GM19035 (cell line): ENCODE measurements at regions not wholly inside any gene's neighbourhood (a gene's known extent, or its start where the extent isn't known, plus 50 kb on each side); places are given as distances from the start of the nearest gene placed in this dataset.

Experiments
- ATAC-seq: cut with Tn5 transposase; IDR thresholded peaks from one replicate; pipeline ENCODE4 v1.9.1; 2021; ENCODE audit not compliant: unreplicated experiment

DNA sequence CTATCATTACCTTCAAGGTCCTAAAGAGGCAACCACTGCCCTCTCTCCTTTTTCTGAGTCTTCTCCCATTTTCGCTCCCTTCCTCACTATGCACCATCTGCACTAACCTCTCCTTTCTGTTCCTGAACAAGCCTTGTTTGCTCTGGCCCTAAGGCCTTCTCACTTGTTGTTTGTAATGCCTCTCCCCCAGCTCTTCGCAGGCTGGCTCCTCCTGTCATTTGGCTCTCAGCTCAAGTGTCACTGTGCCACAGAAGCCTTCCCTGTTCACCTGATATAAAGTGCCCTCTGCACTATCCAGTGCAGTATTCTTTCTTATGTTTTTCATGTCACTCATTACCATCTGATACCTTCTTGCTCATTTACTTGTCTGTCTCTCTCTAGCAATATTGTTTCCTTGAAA, 303.7 kb downstream of the KCNN2 start:
- no peak for ATAC-seq

DNA sequence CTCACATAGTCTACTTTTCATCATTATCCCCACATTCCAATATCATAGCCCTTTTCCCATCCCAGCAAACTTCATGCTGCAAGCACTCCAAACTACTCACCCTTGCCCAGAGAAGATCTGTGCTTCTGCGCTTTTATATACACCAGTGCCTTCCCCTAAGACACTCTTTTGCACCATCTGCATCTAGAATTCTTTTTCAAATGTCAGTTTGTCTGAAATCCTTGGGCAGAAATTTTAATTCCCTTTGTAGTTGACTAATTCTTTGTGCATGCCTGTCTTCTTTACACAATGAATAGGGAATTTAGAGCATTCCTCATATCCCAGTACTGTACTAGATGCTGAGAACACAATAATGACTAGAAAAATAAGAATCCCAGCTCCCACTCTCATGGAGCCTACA, 298.9 kb downstream of the KCNN2 start:
- ATAC-seq = no peak

DNA sequence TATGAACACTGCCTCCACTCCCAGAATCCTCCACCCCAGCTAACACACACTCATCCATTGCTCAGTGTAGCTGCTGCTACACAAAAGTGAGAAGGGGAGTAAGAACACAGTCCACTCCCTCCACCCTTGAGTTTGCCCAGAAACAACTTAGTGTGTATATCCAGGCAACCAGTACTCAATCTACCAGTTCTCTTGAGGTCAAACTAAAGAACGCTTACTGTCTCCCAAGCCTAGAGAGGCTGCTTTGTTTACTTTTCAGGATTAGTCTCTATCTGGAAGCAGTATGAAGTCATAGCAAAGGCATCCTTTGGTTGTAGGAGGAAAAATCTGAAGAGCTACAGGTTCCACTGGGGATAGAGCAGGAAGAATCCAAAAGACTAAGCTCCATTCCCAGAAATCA, 296.3 kb downstream of the KCNN2 start:
- no peak for ATAC-seq

DNA sequence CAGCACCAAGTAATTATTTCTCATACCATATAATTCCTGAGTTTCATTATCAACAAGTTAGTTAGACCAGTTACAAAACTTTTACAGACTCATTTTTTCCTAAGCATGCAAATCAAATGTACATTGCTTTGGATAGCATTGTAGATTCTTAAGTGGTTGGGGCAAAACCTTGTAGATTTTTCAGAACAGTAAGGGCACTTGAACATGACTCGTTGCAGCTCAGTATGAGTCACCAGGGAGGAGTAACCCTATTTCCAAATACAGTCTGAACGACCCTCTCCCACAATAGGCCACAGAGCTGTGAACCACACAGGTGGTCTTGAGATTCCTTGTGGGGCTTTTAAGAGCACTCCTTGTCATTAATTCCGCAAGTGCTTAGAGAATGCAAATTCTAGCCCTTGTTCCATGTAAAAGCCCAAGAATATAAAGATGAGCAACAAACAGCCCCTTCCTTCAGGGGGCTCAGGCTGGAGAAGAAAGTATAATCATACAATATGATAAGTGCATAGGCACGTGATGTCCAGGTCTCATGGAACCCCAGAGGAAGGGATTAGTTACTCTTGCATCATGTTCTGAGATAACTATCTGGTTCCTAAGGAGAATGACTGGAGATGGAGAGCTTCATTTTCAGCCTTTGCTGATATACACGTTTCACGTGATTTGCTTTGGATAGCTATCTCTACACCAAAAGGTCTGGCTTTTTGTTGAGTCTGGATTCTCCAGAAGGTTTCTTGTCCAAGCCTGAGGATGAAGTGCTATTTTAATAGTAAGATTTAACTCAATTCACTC, 295.7 kb downstream of the KCNN2 start:
- no peak for ATAC-seq

DNA sequence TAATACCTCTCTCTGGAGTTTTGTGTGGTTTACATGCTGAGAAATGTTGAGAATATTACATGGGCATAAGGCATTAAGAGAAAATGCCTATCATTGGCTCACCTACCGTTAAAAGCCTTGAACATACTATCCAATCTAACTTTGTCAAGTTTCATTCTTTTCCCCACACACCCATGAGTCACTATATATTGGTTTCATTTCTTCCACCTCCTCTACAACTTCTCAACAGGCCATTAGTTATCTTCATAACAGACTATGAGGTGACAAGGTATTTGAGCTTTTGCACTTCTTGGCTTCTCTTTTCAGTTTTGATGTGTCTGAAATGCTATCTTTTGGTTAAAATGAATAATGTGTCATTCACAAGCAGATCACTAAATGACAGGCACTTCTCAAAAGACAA, 288.0 kb downstream of the KCNN2 start:
- ATAC-seq = no peak

DNA sequence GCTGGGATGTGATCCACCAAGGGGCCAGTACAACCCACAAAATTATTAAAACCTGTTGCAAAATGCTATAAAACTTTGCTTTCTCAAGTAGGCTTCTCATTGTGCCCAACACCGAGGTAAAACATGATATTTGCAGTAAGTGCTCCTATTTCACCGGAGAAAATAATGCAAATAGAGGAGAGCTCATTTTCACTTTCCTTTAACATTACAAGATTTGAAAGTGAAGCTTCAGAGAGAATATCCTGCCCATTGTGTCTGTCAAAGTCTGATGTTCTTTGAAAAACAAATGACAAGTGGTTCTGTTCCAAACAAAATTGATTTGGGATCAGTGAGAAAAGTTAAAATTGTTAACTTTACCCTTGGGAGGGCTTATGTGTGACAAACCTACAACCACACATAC, 287.1 kb downstream of the KCNN2 start:
- ATAC-seq = no peak

DNA sequence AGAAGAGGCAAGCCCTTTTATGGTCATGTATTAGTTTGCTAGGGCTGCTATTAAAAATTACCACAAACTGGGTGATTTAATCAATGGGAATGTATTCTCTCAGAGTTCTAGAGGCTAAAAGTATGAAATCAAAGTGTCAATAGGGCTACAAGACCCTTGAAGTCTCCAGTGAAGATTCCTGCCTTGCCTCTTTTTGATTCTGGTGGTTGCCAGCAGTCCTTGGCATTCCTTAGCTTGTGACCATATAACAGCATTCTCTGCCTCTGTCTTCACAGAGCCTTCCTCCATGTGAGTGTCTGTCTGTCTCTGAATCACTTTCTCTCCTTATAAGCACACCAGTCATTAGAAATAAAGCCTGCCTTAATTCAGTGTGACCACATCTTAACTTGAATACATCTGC, 282.7 kb downstream of the KCNN2 start:
- ATAC-seq = no peak

DNA sequence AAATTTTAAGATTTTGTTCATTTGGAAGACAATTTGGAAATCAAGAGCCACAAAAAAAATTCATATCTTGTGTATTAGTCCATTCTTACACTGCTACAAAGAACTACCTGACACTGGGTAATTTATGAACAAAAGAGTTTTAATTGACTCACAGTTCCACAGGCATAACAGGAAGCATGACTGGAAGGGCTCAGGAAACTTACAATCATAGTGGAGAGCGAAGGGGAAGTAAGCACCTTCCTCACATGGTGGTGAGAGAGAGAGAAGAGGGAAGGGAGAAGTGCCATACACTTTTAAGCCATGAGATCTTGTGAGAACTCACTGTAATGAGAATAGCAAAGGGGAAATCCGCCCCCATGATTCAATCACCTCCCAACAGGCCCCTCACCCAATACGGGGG, 274.4 kb downstream of the KCNN2 start:
- no peak for ATAC-seq

DNA sequence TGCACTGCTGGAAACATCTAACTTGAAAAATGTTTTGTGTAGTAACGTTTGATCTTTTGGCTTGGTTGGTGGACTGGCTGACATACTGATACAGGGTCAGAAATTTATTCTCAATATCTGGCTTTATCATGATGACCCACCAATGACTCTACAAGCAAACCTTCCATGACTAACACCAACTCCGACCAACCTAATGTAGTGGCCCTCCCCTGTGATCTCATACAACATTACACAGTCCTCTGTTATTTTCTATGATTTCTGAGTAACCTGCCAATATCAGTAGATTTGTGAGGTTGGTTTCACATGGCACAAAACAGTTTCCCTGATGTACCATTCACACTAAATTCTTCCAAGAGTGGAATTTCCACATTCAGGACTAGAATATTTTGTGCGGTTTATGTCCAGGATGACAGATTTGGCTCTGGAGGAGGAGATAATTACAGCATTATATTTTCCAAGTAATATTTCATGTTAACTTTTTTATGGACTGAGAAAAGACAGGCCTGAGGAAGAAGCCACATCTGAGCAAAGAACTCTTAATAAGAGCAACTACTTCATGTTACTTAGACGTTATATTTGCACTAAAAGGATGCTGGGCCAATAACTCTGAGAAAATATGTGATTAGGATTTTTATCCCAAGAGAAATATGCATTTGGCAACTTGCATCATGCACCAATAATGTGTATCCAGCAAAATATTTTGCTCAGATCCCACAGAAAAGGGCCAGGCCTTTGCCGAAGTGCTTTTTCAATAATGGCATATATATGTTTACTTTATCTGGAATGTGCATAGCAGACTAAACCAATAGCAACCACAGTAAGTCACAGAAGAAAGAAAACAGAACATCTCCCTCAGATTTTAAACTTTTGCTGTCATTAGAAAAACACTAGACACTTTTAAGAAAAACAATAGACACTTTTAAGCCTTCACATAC, 273.4 kb downstream of the KCNN2 start:
- no peak for ATAC-seq

DNA sequence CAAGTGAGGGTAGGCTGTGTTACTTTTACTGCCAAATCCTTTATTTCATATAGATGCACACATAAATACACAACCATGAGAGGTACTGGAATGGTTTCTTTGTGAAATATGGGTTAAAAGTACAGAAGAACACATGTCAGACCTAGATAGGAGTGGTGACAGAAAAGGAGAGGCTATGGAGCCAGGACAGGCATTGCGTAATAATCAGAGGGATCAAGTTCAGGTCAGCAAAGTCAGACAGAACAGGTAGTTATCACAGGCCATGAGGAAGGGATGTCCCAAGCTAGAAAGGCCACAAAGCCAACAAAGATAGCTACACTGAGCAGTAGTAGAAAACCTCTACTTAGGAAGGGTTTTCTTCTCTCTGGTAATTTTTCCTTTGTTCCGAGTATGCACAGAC, 272.6 kb downstream of the KCNN2 start:
- ATAC-seq = no peak

DNA sequence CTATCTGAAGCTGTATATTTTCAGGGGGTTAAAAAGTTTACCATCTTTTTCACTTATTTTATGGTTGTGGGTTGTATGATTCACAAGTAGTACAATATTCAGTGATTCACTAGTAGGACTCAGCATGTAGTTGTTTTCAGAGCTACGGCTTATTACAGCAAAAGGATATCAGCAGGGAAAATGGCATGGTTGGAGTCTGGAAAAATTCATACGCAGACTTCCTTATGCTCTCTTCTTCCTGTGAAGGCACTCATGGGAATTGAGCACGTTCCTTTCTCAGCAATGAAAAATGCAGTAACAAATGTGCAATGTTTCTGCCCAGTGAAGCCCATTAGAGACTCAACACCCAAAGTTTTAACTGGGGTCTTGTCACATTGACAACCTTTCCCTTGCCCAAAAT, 250.5 kb downstream of the KCNN2 start:
- no peak for ATAC-seq

DNA sequence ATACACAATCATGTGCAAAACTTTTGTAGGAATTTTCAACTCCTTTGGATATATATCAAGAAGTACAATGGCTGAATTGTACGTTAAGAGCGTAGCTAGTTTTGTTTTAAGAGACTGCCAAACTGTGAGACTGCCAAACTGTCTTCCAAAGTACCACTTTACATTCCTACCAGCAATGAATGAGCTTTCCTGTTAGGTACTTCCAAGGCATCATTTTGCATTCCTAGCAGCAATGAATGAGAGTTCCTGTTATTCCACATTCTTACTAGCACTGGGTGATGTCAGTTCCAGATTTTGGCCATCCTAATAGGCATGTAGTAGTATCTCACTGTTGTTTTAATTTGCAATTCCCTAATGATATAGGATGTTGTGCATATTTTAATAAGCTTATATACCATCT, 219.3 kb downstream of the KCNN2 start:
- no peak for ATAC-seq

DNA sequence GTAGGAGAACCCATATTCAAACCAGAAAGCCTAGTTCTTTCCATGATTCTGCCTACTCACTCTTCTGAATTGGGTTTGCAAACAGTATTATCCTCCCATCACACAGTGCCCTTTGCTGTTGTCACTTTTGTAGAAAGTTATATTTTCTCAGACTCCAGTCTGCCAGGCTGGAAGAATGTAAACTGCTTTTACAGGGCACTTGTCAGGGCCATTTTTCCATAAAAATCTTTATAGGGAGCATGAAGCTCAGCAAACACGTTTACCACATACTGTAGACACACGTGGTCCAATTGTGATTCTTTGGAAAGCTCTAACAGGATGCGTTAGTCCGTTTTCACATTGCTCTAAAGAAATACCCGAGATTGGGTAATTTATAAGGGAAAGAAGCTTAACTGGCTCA, 204.0 kb downstream of the KCNN2 start:
- no peak for ATAC-seq

DNA sequence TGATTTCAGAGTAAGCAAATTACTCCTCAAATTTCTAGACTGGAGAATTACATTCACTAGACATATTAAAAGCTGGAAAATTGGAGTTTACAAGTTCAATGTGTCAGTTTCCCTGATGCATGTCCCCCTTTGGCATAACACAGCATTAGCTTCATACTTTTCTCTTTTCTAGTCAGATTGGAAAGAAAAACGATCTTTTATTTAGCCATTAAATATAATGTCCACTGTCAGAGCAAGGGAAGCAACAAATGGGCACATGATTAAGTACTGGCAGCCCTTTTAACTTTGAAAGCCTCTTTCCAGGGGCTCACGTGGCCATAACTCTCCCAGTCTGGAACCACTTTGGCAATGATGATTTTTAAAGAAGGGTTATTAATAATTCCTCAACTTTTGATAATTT, 203.3 kb downstream of the KCNN2 start:
- ATAC-seq = no peak

DNA sequence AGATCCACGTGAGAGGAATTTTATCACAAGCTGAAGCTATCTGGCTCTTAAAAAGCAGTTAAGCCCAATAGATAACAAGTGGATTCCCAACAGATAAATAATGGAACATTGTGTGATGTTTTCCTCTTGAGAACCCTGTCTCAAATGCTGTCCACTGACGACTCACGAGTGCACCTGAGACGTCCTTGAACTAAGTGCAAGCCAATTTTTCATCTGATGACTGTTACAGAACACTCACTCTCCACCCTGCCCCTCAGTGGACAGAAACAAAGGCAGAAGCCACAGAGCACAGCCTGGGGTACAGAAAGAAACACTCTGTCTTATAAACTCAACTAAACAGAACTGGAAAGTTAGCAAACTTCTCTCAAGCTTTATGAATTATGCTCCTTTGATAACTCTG, 199.5 kb downstream of the KCNN2 start:
- ATAC-seq = no peak
